ENCODE measurements at regions not wholly inside any gene's neighbourhood (a gene's known extent, or its start where the extent isn't known, plus 50 kb on each side); places are given as distances from the start of the nearest gene placed in this dataset.

DNA sequence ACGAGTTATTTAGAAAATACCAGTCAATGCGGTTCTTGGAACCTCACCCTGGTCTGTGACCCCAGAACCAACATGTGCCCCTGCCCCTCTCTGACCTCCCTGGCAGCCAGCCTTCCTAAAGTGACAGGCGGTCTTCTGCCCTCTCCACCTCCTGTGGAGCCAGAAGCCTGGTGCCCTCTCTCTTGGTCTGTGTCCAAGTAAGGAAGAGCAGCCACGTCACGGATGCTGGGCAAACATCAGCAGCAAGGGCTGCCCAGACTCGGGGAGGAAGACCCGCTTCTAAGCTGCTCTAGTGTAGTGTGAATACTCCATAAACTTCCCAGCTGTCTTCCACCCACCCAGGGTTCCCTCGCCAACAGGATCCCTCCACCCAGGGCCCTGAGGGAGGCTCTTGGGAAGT lies 272.4 kb downstream of the BMP7 start:
- TF ChIP-seq, protein P1, sequence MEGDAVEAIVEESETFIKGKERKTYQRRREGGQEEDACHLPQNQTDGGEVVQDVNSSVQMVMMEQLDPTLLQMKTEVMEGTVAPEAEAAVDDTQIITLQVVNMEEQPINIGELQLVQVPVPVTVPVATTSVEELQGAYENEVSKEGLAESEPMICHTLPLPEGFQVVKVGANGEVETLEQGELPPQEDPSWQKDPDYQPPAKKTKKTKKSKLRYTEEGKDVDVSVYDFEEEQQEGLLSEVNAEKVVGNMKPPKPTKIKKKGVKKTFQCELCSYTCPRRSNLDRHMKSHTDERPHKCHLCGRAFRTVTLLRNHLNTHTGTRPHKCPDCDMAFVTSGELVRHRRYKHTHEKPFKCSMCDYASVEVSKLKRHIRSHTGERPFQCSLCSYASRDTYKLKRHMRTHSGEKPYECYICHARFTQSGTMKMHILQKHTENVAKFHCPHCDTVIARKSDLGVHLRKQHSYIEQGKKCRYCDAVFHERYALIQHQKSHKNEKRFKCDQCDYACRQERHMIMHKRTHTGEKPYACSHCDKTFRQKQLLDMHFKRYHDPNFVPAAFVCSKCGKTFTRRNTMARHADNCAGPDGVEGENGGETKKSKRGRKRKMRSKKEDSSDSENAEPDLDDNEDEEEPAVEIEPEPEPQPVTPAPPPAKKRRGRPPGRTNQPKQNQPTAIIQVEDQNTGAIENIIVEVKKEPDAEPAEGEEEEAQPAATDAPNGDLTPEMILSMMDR (conservative IDR thresholded peaks at IDR 0.05; ENCODE audit: low read length) = no peak
- TF ChIP-seq EZH2phosphoT487 (IDR thresholded peaks at IDR 0.05; ENCODE audit: borderline replicate concordance, low read depth, low read length) = no peak

Measured in OCI-LY7 (cell line).